Skeletal muscle satellite cell (primary cell): ENCODE measurements at regions not wholly inside any gene's neighbourhood (a gene's known extent, or its start where the extent isn't known, plus 50 kb on each side); places are given as distances from the start of the nearest gene placed in this dataset.

Experiments used
- H3K27me3 ChIP-seq: 2 replicates; pipeline ENCODE4 v1.7.0; 2013; ENCODE audit warnings: low read length; ENCODE audit not compliant: control insufficient read depth, insufficient read depth
- H3K36me3 ChIP-seq: 2 replicates; pipeline ENCODE4 v1.7.0; 2013; ENCODE audit warnings: mild to moderate bottlenecking, control low read depth, low read length; ENCODE audit not compliant: insufficient read depth
- H3K4me1 ChIP-seq: 2 replicates; pipeline ENCODE4 v1.7.0; 2013; ENCODE audit warnings: low read length; ENCODE audit not compliant: control insufficient read depth, insufficient read depth
- H3K4me2 ChIP-seq: 2 replicates; pipeline ENCODE4 v1.7.0; 2013; ENCODE audit warnings: mild to moderate bottlenecking, low read length
- H3K4me3 ChIP-seq: 2 replicates; pipeline ENCODE4 v1.7.0; 2013; ENCODE audit warnings: low read length
- H3K9ac ChIP-seq: 2 replicates; pipeline ENCODE4 v1.7.0; 2013; ENCODE audit warnings: mild to moderate bottlenecking, low read depth, low read length, moderate library complexity
- H3K9me3 ChIP-seq: replicated peaks from 2 replicates; pipeline ENCODE4 v1.7.0; 2013; ENCODE audit warnings: mild to moderate bottlenecking, control low read depth, low read length

DNA sequence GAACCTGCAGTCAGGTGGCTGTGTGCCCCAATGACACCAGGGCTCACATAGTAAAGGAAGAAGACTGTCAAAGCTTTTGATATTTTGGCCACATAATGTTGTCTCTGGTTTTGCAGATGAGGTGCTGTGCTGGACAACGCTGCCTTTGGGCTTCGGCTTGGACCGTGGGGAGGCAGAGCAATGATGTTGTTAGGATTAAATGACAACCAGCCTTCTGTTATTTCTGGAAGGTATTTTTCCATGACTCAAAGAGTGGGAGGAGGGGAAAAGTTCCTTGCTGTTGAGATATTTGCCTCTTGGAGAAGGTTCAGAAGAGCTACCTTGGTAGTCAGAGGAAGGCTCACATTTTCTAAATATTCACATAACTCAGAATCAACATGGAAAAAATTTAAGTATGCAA lies 187.3 kb upstream of the GALNT2 start:
- H3K4me1 ChIP-seq = no peaks in the 10 kb centered on the region
- H3K4me2 ChIP-seq = no peak overlapping the region
- H3K27me3 ChIP-seq = peaks cover 7% of the 10 kb centered on the region
- no peak overlapping the region for H3K9ac ChIP-seq
- no peak overlapping the region for H3K4me3 ChIP-seq
- no peaks in the 10 kb centered on the region for H3K36me3 ChIP-seq
- no peaks in the 10 kb centered on the region for H3K9me3 ChIP-seq

DNA sequence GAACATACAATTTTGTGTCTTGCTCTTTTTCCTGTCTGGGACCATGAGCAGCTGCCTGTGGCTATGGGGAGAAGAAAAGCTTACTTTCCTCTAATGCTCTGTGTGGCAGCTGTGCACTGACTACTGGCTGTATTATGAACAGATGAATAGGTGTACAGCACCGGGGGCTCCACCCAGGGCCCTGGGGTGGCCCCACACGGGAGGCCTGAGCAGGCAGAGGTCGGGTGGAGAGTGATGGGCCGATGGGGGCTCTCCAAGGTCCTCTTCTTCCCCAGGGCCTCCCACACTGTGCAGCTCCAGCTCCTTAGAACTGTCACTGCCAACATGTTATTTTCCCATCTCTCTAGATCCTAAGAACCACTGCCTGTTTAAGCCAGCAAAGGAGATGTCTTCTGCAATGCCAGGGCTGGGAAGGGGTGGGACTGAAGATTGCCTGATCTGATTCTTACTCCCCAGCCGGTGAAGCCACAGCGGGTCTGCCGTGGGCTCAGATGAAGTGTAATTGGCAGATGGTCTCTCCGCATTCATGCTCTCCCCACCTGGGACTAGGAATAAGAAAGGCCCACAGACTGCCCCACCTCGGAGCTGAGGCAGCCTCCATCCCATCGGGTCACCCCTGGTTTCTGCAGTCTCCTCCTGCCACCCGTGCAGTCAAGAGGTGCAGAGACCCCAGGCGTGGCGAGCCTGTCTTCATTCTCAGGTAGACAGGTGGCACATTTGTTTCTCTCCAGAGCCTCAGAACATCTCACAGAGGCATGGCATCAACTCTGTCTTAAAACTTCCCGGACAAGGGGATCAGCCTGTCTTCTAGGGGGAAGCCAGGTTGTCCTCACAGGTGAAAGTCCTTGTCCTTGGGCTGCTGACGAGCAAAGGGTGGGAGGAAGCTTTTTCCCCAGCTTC lies 186.5 kb upstream of the GALNT2 start:
- Histone ChIP-seq H3K27me3 (peaks cover 7% of the 10 kb centered on the region), H3K4me3 (no peak overlapping the region), H3K9me3 (no peaks in the 10 kb centered on the region), H3K4me1 (no peaks in the 10 kb centered on the region), H3K36me3 (no peaks in the 10 kb centered on the region), H3K4me2 (no peak overlapping the region), H3K9ac (no peak overlapping the region)

GRCh38 chr1:229882621-229883020 lies 184.4 kb upstream of the GALNT2 start:
- Histone ChIP-seq H3K36me3 (no peaks in the 10 kb centered on the region), H3K4me1 (no peaks in the 10 kb centered on the region), H3K27me3 (peaks cover 7% of the 10 kb centered on the region), H3K9ac (no peak overlapping the region), H3K9me3 (no peaks in the 10 kb centered on the region), H3K4me3 (no peak overlapping the region), H3K4me2 (no peak overlapping the region)

GRCh38 chr1:229883504-229884200 lies 183.4 kb upstream of the GALNT2 start:
- no peak overlapping the region for H3K4me3 ChIP-seq
- no peaks in the 10 kb centered on the region for H3K36me3 ChIP-seq
- H3K4me1 ChIP-seq = no peaks in the 10 kb centered on the region
- no peaks in the 10 kb centered on the region for H3K9me3 ChIP-seq
- no peak overlapping the region for H3K4me2 ChIP-seq
- peaks cover 3% of the 10 kb centered on the region for H3K27me3 ChIP-seq
- no peak overlapping the region for H3K9ac ChIP-seq

- no peak overlapping the region for H3K4me3 ChIP-seq
- H3K9me3 ChIP-seq = no peaks in the 10 kb centered on the region
- H3K4me2 ChIP-seq = no peak overlapping the region
- H3K4me1 ChIP-seq = no peaks in the 10 kb centered on the region
- no peaks in the 10 kb centered on the region for H3K36me3 ChIP-seq
- peaks cover 3% of the 10 kb centered on the region for H3K27me3 ChIP-seq
- no peak overlapping the region for H3K9ac ChIP-seq
Observed at GRCh38 chr1:229884765-229885164, 182.3 kb upstream of the GALNT2 start.

- H3K9ac ChIP-seq = no peak overlapping the region
- no peak overlapping the region for H3K4me3 ChIP-seq
- no peak overlapping the region for H3K4me2 ChIP-seq
- H3K4me1 ChIP-seq = no peaks in the 10 kb centered on the region
- H3K9me3 ChIP-seq = no peaks in the 10 kb centered on the region
- H3K27me3 ChIP-seq = peaks cover 3% of the 10 kb centered on the region
- no peaks in the 10 kb centered on the region for H3K36me3 ChIP-seq
Observed at GRCh38 chr1:229885568-229886495, 181.2 kb upstream of the GALNT2 start.

GRCh38 chr1:229886636-229887035 lies 180.4 kb upstream of the GALNT2 start:
- Histone ChIP-seq H3K9me3 (no peaks in the 10 kb centered on the region), H3K4me3 (no peak overlapping the region), H3K9ac (no peak overlapping the region), H3K4me1 (no peaks in the 10 kb centered on the region), H3K36me3 (no peaks in the 10 kb centered on the region), H3K4me2 (no peak overlapping the region), H3K27me3 (peaks cover 3% of the 10 kb centered on the region)

GRCh38 chr1:229887043-229887822 lies 179.8 kb upstream of the GALNT2 start:
- Histone ChIP-seq H3K4me3 (no peak overlapping the region), H3K36me3 (no peaks in the 10 kb centered on the region), H3K4me1 (no peaks in the 10 kb centered on the region), H3K4me2 (no peak overlapping the region), H3K27me3 (peaks cover 3% of the 10 kb centered on the region), H3K9ac (no peak overlapping the region), H3K9me3 (no peaks in the 10 kb centered on the region)

GRCh38 chr1:229888157-229888556 lies 178.9 kb upstream of the GALNT2 start:
- Histone ChIP-seq H3K4me2 (no peak overlapping the region), H3K9me3 (no peaks in the 10 kb centered on the region), H3K9ac (no peak overlapping the region), H3K36me3 (no peaks in the 10 kb centered on the region), H3K4me3 (no peak overlapping the region), H3K27me3 (peaks cover 3% of the 10 kb centered on the region), H3K4me1 (no peaks in the 10 kb centered on the region)

DNA sequence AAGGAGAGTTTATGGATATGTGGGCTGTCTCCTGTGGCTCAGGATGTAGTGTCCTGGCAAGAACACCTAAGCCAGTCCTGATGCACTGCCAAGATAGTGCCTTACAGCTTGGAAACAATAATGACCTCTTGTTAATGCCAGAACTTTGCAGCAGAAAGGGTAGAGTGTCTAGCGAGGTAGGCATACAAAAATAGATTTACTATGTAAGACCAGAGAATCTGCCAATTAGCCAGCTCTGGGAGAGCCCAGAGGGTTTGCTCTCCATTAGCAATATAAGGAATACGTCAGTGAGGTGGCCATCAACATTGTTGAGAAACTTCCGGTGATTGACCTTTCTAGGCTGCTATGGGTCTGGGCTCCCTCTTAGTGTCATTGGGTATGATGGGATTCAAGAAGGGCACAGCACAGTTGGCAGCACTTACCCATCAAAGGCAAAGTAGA lies 178.5 kb upstream of the GALNT2 start:
- no peaks in the 10 kb centered on the region for H3K4me1 ChIP-seq

More for the DNA sequence above, 178.5 kb upstream of the GALNT2 start:
- no peak overlapping the region for H3K4me3 ChIP-seq
- no peaks in the 10 kb centered on the region for H3K9me3 ChIP-seq
- H3K36me3 ChIP-seq = no peaks in the 10 kb centered on the region
- peaks cover 3% of the 10 kb centered on the region for H3K27me3 ChIP-seq
- H3K9ac ChIP-seq = no peak overlapping the region
- H3K4me2 ChIP-seq = no peak overlapping the region
